Left colon (tissue), 2 donors: ENCODE measurements at regions not wholly inside any gene's neighbourhood (a gene's known extent, or its start where the extent isn't known, plus 50 kb on each side); places are given as distances from the start of the nearest gene placed in this dataset.
"Not testable (repeated sequence)": the region's sequence is repeated elsewhere in the genome, so short reads cannot be mapped to it uniquely, and the experiment has no call there.

ENCODE experiments used
- ATAC-seq: fragments of 200-7000 bp; cut with Tn5 transposase; one replicate; pipeline ENCODE4 v1.9.1; 2020; ENCODE audit warnings: mild to moderate bottlenecking, moderate library complexity
- DNase-seq, 2 donors: peaks; one replicate each; pipeline ENCODE4 v3.0.0-alpha.2; 2020
- intact Hi-C, 2 donors: fragments of 100-400 bp; cut with DNase I in 1 of 2; cut with micrococcal nuclease in 1 of 2; formaldehyde crosslinking; loops; one replicate each; pipeline versions ENCODE4 v1.11.2 to v1.14.0; 2022; cut with DNase I, micrococcal nuclease
- donor health status: DM: no; HTN: no; CAD: no.
- donor health status: DM: yes; HTN: yes; CAD: no.

GRCh38 chr1:59185163-59185860 lies 111.6 kb upstream of the FGGY start:
- ATAC-seq, result no peak

DNA sequence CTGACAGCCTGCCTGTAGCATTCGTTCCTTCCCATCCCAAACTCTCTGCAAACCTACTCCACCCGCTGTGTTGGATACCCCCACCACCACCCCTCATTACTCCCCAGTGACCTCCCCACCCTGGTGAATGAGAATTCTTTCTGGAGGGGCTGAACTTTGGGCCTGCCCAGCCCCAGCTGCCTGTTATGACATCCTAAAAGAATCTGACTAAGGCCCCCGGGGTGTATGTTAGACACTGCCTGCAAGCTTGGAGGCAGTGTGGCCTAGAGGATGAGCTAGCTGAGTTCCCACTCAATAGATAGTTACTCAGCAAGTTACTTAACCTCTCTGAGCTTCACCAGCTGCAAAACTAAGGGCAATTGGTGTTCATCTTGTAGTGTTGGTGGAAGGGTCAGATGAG lies 110.2 kb upstream of the FGGY start:
- intact Hi-C loops, result no loop called here
- DNase-seq (no peak), ATAC-seq (no peak)

More at GRCh38 chr1:59185163-59185860, 111.6 kb upstream of the FGGY start:
- DNase-seq, result no peak
- intact Hi-C loops, result no loop called here

- ATAC-seq (no peak), DNase-seq (no peak)
- intact Hi-C loops, result no loop called here
These were observed 108.3 kb upstream of the FGGY start for GRCh38 chr1:59188413-59189213.

DNA sequence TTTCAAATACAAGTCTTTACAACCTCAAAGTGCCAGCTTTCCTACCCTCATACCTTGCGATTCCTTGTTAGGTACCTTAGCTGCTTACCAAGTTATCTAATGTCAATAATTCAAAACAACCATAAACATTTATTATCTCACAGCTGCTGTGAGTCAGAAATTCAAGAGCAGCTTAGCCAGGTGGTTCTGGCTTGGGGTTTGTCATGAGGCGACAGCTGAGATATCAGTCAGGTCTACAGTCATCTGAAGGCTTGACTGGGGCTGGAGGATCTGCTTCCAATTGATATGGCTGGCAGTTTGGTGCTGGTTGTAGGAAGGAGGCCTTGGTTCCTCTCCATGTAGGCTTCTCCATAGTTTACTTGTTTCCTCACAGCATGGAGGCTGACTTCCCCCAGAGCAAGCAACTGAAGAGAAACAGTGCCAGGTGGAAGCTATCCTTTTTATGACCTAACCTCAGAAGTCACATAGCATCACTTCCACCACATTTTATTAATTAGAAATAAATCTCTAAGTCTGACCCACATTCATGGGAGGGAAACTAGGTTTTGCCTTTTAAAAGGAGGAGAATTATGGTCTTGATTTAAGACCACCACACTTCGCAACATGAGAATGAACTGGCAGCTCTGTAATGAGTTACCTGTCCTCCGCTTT lies 103.3 kb upstream of the FGGY start:
- intact Hi-C loops, result no loop called here
- DNase-seq, result peak; percentile 26 to 54
- ATAC-seq, result peak; percentile 97

- DNase-seq (no peak), ATAC-seq (peak; percentile 41)
- intact Hi-C loops, result no loop called here
These were observed 102.3 kb upstream of the FGGY start for GRCh38 chr1:59194621-59195020.

DNA sequence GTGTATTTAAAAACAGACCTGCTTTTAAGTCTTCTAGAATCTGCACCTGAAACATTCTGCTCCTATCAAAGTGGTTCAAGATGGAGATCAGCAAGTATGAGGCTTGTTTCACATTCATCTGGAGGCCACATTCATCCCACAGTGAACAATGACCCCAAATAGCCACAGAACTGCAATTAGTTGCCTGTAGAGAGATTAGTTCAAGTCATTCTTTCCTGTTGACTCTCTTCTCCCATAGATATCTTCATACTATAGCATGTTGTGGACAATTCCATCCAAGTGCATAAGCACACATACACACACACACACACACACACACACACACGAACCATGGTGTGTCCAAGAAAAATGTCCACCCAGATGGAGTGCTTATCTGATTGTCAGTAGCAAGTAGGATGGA lies 101.7 kb upstream of the FGGY start:
- ATAC-seq (no peak), DNase-seq (no peak)
- intact Hi-C loops, result no loop called here

- peak; percentile 52 for ATAC-seq
- DNase-seq, result no peak
- intact Hi-C loops, result no loop called here
These were observed 98.3 kb upstream of the FGGY start for GRCh38 chr1:59198564-59198963.

DNA sequence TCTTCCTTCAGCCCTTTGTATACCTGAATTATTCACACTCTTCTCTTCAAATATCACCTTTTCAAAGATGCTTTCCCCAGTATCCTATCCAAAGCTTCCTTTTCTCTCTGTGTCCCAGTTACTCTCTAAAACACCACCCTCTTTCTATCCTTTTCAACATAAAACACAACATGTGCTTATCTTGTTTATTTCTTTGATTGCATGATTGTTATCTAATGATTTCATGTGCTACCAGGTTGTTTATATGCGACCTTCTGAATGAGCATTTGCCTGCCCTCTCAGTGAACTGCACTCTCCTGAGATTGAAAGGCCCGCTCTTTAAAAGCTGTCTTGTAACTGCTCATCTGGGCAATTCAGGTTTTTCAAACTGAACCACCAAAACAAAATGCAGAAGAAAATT lies 97.7 kb upstream of the FGGY start:
- DNase-seq (no peak), ATAC-seq (no peak)
- intact Hi-C loops, result no loop called here

GRCh38 chr1:59199719-59200376 lies 97.0 kb upstream of the FGGY start:
- no peak for DNase-seq
- peak; percentile 52 for ATAC-seq
- intact Hi-C loops, result no loop called here

DNA sequence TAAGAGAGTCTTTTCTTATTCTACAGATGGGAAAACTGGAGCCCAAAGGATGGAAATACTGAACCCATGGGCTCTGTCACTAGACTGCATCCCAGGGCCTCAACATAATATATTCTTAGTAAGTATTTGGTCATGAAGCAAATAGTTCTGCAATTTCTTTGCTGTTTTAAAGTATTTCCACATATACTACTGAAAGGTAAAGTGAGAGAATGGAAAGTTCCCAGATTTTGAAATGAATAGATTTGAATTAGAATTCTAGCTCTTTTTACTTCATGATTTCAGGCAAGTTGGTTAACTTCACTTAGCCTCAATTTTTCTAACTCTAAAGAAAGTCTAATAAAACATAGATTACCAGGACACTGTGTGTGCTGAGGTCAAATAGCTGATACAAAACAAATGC lies 95.6 kb upstream of the FGGY start:
- ATAC-seq (no peak), DNase-seq (no peak)
- intact Hi-C loops, result no loop called here

- intact Hi-C loops, result no loop called here
- ATAC-seq, result no peak
- no peak for DNase-seq
These were observed 94.4 kb upstream of the FGGY start for GRCh38 chr1:59202455-59202854.

GRCh38 chr1:59204001-59204400 lies 92.9 kb upstream of the FGGY start:
- DNase-seq (peak; percentile 31 to 46), ATAC-seq (peak; percentile 92)
- intact Hi-C loops, result no loop called here

DNA sequence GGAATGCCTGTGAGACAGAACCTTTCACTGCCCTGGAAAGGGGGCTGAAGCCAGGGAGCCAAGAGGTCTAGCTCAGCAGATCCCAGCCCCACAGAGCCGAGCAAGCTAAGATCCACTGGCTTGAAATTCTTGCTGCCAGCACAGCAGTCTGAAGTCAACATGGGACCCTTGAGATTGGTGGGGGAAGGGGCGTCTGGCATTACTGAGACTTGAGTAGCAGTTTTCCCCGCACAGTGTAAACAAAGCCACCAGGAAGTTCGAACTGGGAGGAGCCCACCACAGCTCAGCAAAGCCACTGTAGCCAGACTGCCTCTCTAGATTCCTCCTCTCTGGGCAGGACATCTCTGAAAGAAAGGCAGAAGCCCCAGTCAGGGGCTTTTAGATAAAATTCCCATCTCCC lies 90.3 kb upstream of the FGGY start:
- intact Hi-C loops, ATAC-seq, DNase-seq: not testable (repeated sequence)

DNA sequence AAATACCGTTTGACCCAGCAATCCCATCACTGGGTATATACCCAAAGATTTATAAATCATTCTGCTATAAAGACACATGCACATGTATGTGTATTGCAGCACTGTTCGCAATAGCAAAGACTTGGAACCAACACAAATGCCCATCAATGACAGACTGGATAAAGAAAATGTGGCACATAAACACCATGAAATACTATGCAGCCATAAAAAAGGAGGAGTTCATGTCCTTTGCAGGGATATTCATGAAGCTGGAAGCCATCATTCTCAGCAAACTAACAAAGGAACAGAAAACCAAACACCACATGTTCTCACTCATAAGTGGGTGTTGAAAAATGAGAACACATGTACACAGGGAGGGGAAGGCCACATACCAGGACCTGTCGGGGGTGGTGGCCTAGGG lies 86.5 kb upstream of the FGGY start:
- intact Hi-C loops, ATAC-seq, DNase-seq: not testable (repeated sequence)

DNA sequence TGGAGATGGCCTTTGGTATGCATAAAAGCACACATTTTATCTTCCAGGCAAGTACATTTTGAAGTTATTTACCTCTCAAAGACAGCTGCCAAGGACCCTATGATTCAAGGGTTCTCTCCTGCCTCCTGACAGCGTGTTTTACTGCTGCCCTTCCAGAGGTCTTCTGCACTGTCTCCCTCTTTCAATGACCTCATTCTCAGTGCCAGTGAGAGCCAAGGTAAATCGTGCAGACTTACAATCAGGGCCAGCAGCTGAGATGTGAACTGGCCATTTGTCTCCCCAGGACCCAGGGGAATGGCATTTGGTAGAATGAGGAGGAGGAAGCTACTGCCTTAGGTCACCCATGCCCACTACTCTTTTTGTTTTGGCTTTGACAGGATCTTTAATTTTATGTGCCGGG lies 84.2 kb upstream of the FGGY start:
- DNase-seq, result no peak
- intact Hi-C loops, result no loop called here
- ATAC-seq, result no peak

- no peak for ATAC-seq
- DNase-seq, result peak in 1 of 2 donors; percentile 13
- intact Hi-C loops, result no loop called here
These were observed 82.4 kb upstream of the FGGY start for GRCh38 chr1:59214248-59215208.

DNA sequence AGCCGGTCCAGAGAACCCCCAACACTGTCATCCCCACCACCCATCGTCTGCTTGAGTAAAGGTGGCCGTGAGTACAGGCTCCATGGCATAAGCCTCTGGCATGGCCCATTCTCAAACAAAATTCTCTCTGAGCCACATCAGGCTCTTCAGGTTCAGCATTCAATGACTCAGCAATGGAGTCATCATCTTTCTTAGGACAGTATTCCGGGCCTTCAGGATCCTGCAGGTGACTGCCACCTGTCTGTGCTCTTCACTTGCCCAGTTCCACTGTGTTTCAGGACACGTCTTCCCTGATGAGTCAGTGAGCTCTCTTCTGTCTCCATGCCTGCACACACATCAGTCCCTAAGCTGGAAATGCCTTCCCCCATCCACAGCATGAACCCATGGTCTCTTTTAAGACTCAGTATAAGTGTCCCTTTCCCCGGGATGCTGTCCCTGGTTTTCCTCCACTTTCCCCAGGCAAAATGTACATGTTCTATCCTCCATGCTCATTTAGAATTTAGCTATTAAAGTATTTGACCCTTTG lies 81.1 kb upstream of the FGGY start:
- ATAC-seq (no peak), DNase-seq (no peak)
- intact Hi-C loops, result no loop called here

GRCh38 chr1:59217439-59217838 lies 79.5 kb upstream of the FGGY start:
- intact Hi-C loops, DNase-seq, ATAC-seq: not testable (repeated sequence)
